OCI-LY1 (cell line): ENCODE measurements at regions not wholly inside any gene's neighbourhood (a gene's known extent, or its start where the extent isn't known, plus 50 kb on each side); places are given as distances from the start of the nearest gene placed in this dataset.

Experiments used
- H2AFZ ChIP-seq: fragments of 200-600 bp; sonication (generic), shearing (Covaris generic); 2 replicates; pipeline ENCODE4 v1.6.0; 2014; ENCODE audit warnings: antibody characterized with exemption, mild to moderate bottlenecking, low read length
- H3F3A ChIP-seq: fragments of 200-600 bp; sonication (generic), shearing (Covaris generic); 2 replicates; pipeline ENCODE4 v1.6.0; 2014; ENCODE audit warnings: mild to moderate bottlenecking, antibody characterized with exemption, low read length, moderate library complexity; ENCODE audit not compliant: insufficient read depth
- H3K27ac ChIP-seq: fragments of 200-600 bp; sonication (generic); 2 replicates; pipeline ENCODE4 v1.5.1; 2014; ENCODE audit warnings: low read length, mixed run types, mild to moderate bottlenecking, low read depth; ENCODE audit not compliant: poor library complexity, severe bottlenecking
- H3K27me3 ChIP-seq: fragments of 200-600 bp; sonication (generic); 2 replicates; pipeline ENCODE4 v1.6.0; 2014; ENCODE audit warnings: antibody characterized with exemption, mild to moderate bottlenecking, low read length, moderate library complexity; ENCODE audit not compliant: insufficient read depth
- H3K36me3 ChIP-seq: fragments of 200-600 bp; sonication (generic); 2 replicates; pipeline ENCODE4 v1.6.1; 2014; ENCODE audit warnings: mild to moderate bottlenecking, antibody characterized with exemption, low read length, moderate library complexity, mixed read lengths; ENCODE audit not compliant: insufficient read depth
- H3K4me1 ChIP-seq: fragments of 200-600 bp; sonication (generic); 2 replicates; pipeline ENCODE4 v1.5.1; 2014; ENCODE audit warnings: mild to moderate bottlenecking, low read length, moderate library complexity; ENCODE audit not compliant: insufficient read depth, severe bottlenecking
- H3K4me2 ChIP-seq: fragments of 200-600 bp; sonication (generic), shearing (Covaris generic); 2 replicates; pipeline ENCODE4 v1.6.1; 2014; ENCODE audit warnings: low read length
- H3K4me3 ChIP-seq: fragments of 200-600 bp; sonication (generic); 2 replicates; pipeline ENCODE4 v1.5.1; 2014; ENCODE audit warnings: low read length, low read depth, mild to moderate bottlenecking, mixed read lengths; ENCODE audit not compliant: poor library complexity, severe bottlenecking
- H3K79me2 ChIP-seq: fragments of 200-600 bp; shearing (Covaris generic); 2 replicates; pipeline ENCODE4 v1.6.1; 2016; ENCODE audit warnings: mixed run types, low read length, mixed read lengths; ENCODE audit not compliant: insufficient read depth
- H3K9ac ChIP-seq: fragments of 200-600 bp; sonication (generic), shearing (Covaris generic); 2 replicates; pipeline ENCODE4 v1.6.1; 2014; ENCODE audit warnings: mild to moderate bottlenecking, low read length, mixed read lengths
- H3K9me2 ChIP-seq: fragments of 200-600 bp; sonication (generic), shearing (Covaris generic); 2 replicates; pipeline ENCODE4 v1.6.1; 2014; ENCODE audit warnings: low read depth, mild to moderate bottlenecking, low read length, mixed read lengths
- H3K9me3 ChIP-seq: fragments of 200-600 bp; shearing (Covaris generic); 2 replicates; pipeline ENCODE4 v1.6.1; 2014; ENCODE audit warnings: low read length, mixed read lengths
- H4K20me1 ChIP-seq: fragments of 200-600 bp; sonication (generic), shearing (Covaris generic); 2 replicates; pipeline ENCODE4 v1.6.0; 2016; ENCODE audit warnings: mild to moderate bottlenecking, low read length; ENCODE audit not compliant: insufficient read depth
- EZH2 ChIP-seq: fragments of 200-600 bp; sonication (generic), shearing (Covaris generic); IDR thresholded peaks from 2 replicates; pipeline ENCODE4 v1.8.0; 2017; ENCODE audit warnings: borderline replicate concordance, mixed run types, mild to moderate bottlenecking, antibody characterized with exemption, low read length, moderate library complexity, mixed read lengths
- TF ChIP-seq, protein P1 (sequence below): fragments of 200-600 bp; sonication (generic), shearing (Covaris generic); IDR thresholded peaks from 2 replicates; pipeline ENCODE4 v1.5.1; 2017; ENCODE audit warnings: mild to moderate bottlenecking, antibody characterized with exemption, low read length, moderate library complexity, mixed read lengths

DNA sequence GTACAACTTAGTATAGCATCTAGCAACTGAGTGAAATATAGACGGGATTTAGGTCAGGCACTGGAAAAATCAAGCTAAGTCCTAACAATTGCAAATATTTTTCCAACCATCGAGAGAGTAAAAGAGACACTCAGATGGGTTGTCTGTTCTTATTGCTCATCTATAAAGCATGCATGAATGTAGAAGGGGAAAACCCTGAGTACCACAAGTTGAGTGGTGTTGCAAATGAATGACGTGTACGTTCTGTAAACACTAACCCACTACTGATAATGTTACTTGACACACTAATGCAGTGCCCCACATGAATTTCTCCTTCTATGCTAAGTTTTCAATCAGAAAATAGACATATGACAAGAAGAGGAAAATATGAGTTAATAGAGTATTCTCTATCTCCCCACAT, 211.2 kb downstream of the COX18 start:
- no peak overlapping the region for H3K27ac ChIP-seq
- no peak overlapping the region for H3K4me2 ChIP-seq
- H3K4me3 ChIP-seq = no peak overlapping the region
- no peaks in the 10 kb centered on the region for H3K4me1 ChIP-seq
- no peaks in the 10 kb centered on the region for H3K9me3 ChIP-seq
- no peaks in the 10 kb centered on the region for H3K79me2 ChIP-seq
- H3F3A ChIP-seq = no peaks in the 10 kb centered on the region
- H3K36me3 ChIP-seq = no peaks in the 10 kb centered on the region
- no peaks in the 10 kb centered on the region for H4K20me1 ChIP-seq
- no peaks in the 10 kb centered on the region for H3K27me3 ChIP-seq
- TF ChIP-seq, protein P1, sequence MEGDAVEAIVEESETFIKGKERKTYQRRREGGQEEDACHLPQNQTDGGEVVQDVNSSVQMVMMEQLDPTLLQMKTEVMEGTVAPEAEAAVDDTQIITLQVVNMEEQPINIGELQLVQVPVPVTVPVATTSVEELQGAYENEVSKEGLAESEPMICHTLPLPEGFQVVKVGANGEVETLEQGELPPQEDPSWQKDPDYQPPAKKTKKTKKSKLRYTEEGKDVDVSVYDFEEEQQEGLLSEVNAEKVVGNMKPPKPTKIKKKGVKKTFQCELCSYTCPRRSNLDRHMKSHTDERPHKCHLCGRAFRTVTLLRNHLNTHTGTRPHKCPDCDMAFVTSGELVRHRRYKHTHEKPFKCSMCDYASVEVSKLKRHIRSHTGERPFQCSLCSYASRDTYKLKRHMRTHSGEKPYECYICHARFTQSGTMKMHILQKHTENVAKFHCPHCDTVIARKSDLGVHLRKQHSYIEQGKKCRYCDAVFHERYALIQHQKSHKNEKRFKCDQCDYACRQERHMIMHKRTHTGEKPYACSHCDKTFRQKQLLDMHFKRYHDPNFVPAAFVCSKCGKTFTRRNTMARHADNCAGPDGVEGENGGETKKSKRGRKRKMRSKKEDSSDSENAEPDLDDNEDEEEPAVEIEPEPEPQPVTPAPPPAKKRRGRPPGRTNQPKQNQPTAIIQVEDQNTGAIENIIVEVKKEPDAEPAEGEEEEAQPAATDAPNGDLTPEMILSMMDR = no peak
- no peak for TF ChIP-seq EZH2
- H3K9ac ChIP-seq = no peak overlapping the region
- H2AFZ ChIP-seq = no peak overlapping the region
- H3K9me2 ChIP-seq = no peaks in the 10 kb centered on the region

DNA sequence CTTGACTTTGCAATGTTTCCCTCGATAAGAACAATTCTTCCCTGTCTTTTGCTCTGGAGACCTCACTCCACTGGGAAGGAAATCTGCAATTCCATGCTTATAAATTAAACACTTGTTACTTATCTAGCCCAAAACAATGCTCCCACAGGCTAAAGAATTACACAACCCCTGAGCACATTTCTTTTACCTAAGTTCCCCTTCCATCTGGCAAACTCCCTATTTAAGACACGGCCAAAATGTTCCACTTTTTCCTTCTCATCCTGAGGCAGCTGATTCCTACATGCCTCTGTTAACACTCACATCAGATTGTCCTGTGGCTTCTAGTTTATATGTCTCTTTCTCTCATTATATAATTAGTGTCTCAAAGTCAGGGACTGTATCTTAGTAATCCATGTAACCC, 211.7 kb downstream of the COX18 start:
- Histone ChIP-seq H3K4me1 (no peaks in the 10 kb centered on the region), H3K79me2 (no peaks in the 10 kb centered on the region), H3K4me2 (no peak overlapping the region), H3K27me3 (no peaks in the 10 kb centered on the region), H3K9ac (no peak overlapping the region), H4K20me1 (no peaks in the 10 kb centered on the region), H3K27ac (no peak overlapping the region), H3K9me2 (no peaks in the 10 kb centered on the region), H3K36me3 (no peaks in the 10 kb centered on the region), H3K4me3 (no peak overlapping the region), H3K9me3 (no peaks in the 10 kb centered on the region), H2AFZ (no peak overlapping the region), H3F3A (no peaks in the 10 kb centered on the region)
- no peak for TF ChIP-seq EZH2

DNA sequence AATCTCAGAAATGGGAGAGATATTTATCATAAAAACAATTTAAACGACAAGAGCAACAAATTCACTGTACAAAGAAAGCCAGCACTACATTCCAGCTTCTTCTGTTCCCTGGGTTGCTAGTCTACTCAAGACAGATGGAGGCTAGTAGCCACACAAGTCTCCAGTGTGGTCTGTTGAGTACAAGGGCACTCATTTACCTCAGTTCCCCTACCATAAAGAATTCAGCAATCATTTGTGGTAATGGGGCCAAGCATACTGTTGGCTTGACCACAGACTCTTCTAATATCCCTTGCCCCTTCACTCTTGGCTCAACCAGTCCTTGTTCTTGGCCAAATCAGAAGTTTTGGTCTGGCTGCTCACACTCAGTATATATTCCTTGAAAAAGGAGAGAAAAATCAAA, 212.3 kb downstream of the COX18 start:
- Histone ChIP-seq H3K9me3 (no peaks in the 10 kb centered on the region), H3K4me2 (no peak overlapping the region)
- TF ChIP-seq, protein P1 = no peak
- no peak for TF ChIP-seq EZH2

More for the DNA sequence above, 212.3 kb downstream of the COX18 start:
- no peak overlapping the region for H2AFZ ChIP-seq
- no peaks in the 10 kb centered on the region for H4K20me1 ChIP-seq
- H3K27ac ChIP-seq = no peak overlapping the region
- no peaks in the 10 kb centered on the region for H3K9me2 ChIP-seq
- no peak overlapping the region for H3K4me3 ChIP-seq
- no peaks in the 10 kb centered on the region for H3K79me2 ChIP-seq
- H3F3A ChIP-seq = no peaks in the 10 kb centered on the region
- no peaks in the 10 kb centered on the region for H3K27me3 ChIP-seq
- no peaks in the 10 kb centered on the region for H3K4me1 ChIP-seq
- no peak overlapping the region for H3K9ac ChIP-seq
- no peaks in the 10 kb centered on the region for H3K36me3 ChIP-seq
